Ectodermal cell (in vitro differentiated cells): ENCODE measurements at regions not wholly inside any gene's neighbourhood (a gene's known extent, or its start where the extent isn't known, plus 50 kb on each side); places are given as distances from the start of the nearest gene placed in this dataset.

ENCODE experiments used
- H3K27ac ChIP-seq: 2 replicates; pipeline ENCODE4 v1.7.0; 2013; ENCODE audit warnings: mild to moderate bottlenecking, low read depth, low read length; ENCODE audit not compliant: insufficient read depth, poor library complexity, severe bottlenecking
- H3K27me3 ChIP-seq: 2 replicates; pipeline ENCODE4 v1.7.0; 2013; ENCODE audit warnings: mild to moderate bottlenecking, low read length; ENCODE audit not compliant: insufficient read depth, control insufficient read depth, poor library complexity, severe bottlenecking
- H3K36me3 ChIP-seq: one replicate; pipeline ENCODE4 v1.7.0; 2013; ENCODE audit warnings: low read length; ENCODE audit not compliant: control insufficient read depth, insufficient read depth
- H3K4me1 ChIP-seq: one replicate; pipeline ENCODE4 v1.7.0; 2013; ENCODE audit warnings: low read length; ENCODE audit not compliant: control insufficient read depth, insufficient read depth
- H3K4me3 ChIP-seq: 2 replicates; pipeline ENCODE4 v1.7.0; 2013; ENCODE audit warnings: low read depth, low read length, control low read depth; ENCODE audit not compliant: insufficient read depth
- H3K9me3 ChIP-seq: 2 replicates; pipeline ENCODE4 v1.7.0; 2013; ENCODE audit warnings: mild to moderate bottlenecking, low read length, moderate library complexity; ENCODE audit not compliant: control insufficient read depth
- WGBS, 2 experiments: methylation state at CpG; one replicate each; pipeline ENCODE4 v1.1.7; 2013; ENCODE audit warnings: missing lambda C conversion rate in 2 of 2; 5-methylcytosine and 5-hydroxymethylcytosine counted together

DNA sequence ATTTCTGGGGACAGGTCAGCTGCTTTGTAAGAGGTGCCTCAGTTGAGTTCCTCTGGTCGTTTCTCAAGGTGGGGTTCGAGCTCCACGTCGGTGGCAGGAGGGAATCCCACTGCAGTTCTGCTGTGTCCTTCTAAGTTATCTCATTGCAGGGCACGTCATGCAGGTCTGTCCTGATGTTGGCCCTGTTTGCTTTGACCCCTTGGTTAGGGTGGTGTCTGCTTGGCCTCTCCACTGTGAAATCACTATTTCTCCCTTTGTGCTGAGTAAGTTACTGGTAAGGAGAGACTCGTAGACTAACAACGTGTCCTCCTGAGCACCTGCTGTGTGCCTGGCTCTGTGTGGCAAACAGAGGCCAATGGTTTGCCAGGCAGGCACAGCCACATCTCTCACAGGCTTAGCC is 372.9 kb upstream of the ZMIZ1 start:
- Histone ChIP-seq H3K27ac (no peak overlapping the region), H3K36me3 (no peaks in the 10 kb centered on the region), H3K4me1 (no peaks in the 10 kb centered on the region), H3K27me3 (no peaks in the 10 kb centered on the region), H3K9me3 (no peaks in the 10 kb centered on the region), H3K4me3 (no peak overlapping the region)
- WGBS, 2 experiments = 85 to 87% methylated on average over 7 of the region's 7 CpGs

DNA sequence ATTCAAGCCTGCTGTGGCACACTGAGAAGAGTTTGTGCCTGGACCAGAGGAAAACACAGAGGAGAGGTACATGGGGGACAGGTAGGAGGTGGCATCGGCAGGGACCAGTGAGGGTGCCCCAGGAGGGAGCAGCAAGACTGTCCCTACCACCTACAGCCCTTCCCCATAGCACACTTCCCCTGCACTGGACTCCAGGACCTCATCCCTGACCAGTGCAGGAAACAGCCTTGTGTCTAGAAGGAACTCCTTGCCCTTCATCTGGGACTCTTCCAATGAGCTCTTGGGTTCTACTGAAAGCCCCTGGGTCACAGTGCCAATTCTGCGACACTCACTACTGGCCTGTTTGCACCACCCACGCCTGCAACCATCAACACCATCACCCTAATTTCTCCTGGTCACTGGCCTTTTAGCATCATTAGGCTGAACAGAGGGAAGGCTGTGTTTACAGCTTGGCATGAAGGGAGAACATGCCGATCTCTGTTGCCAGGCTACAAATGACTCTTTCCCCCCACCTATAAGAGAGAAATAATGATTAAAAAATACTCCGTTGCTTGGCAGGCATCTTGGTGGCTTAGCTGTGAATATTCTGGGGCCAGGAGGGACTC is 371.9 kb upstream of the ZMIZ1 start:
- Histone ChIP-seq H3K27me3 (no peaks in the 10 kb centered on the region), H3K27ac (no peak overlapping the region), H3K4me1 (no peaks in the 10 kb centered on the region), H3K4me3 (no peak overlapping the region), H3K36me3 (no peaks in the 10 kb centered on the region), H3K9me3 (no peaks in the 10 kb centered on the region)
- 92 to 93% methylated on average over 4 to 5 of the region's 5 CpGs for WGBS, 2 experiments

GRCh38 chr10:78699971-78700370 is 368.8 kb upstream of the ZMIZ1 start:
- Histone ChIP-seq H3K4me3 (no peak overlapping the region), H3K9me3 (no peaks in the 10 kb centered on the region), H3K27ac (no peak overlapping the region), H3K27me3 (no peaks in the 10 kb centered on the region), H3K36me3 (no peaks in the 10 kb centered on the region), H3K4me1 (no peaks in the 10 kb centered on the region)
- WGBS, 2 experiments = 92 to 96% methylated on average over 3 of the region's 3 CpGs

GRCh38 chr10:78700413-78700812 is 368.4 kb upstream of the ZMIZ1 start:
- H3K36me3 ChIP-seq = no peaks in the 10 kb centered on the region
- H3K4me3 ChIP-seq = no peak overlapping the region
- H3K27ac ChIP-seq = no peak overlapping the region
- no peaks in the 10 kb centered on the region for H3K27me3 ChIP-seq
- H3K4me1 ChIP-seq = no peaks in the 10 kb centered on the region
- H3K9me3 ChIP-seq = no peaks in the 10 kb centered on the region

GRCh38 chr10:78700816-78701520 is 367.8 kb upstream of the ZMIZ1 start:
- H3K4me3 ChIP-seq = no peak overlapping the region
- no peak overlapping the region for H3K27ac ChIP-seq
- no peaks in the 10 kb centered on the region for H3K36me3 ChIP-seq
- 88 to 97% methylated on average over 2 of the region's 2 CpGs for WGBS, 2 experiments
- H3K27me3 ChIP-seq = no peaks in the 10 kb centered on the region
- H3K9me3 ChIP-seq = no peaks in the 10 kb centered on the region
- H3K4me1 ChIP-seq = no peaks in the 10 kb centered on the region

DNA sequence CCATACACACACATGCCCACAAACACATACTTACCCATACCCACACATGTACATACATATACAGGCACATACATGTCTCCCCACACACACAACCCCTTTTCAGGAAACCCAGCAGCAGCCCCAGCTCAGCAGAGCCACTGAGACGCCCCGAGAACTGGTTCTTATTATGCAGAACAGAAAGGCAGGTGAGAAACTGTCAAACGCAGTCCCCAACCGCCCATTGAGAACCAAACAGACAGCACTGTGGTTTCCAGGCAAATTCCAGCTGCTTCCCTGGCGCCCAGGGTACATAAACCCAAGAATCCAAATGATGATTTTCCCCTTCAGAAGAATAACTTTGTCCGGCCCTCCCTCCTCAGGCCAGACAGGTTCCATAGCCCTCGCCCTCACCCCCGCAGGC is 366.6 kb upstream of the ZMIZ1 start:
- H3K27ac ChIP-seq = no peak overlapping the region
- no peak overlapping the region for H3K4me3 ChIP-seq
- H3K4me1 ChIP-seq = no peaks in the 10 kb centered on the region
- H3K27me3 ChIP-seq = no peaks in the 10 kb centered on the region
- 88 to 90% methylated on average over 8 of the region's 8 CpGs for WGBS, 2 experiments
- H3K36me3 ChIP-seq = no peaks in the 10 kb centered on the region
- H3K9me3 ChIP-seq = no peaks in the 10 kb centered on the region

DNA sequence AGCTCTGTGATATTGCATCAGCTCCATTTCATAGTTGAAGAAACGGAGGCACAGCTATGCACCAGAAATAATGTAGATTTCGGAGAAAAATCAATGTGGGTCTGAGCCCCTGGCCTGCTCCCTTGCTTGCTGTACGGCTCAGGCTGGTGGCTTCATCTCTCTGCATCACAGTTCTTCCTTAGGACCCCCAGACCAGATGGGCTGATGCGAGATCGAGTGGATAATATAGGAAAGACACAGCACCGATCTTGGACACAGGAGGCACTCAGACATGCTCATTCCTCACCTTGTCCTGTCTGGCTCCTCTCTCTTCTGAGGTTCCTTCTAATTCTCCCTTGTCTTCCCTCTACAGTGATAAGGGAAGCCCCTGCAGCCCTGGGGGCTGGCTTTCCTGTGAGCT is 365.9 kb upstream of the ZMIZ1 start:
- 76 to 82% methylated on average over 6 of the region's 6 CpGs for WGBS, 2 experiments
- Histone ChIP-seq H3K4me1 (no peaks in the 10 kb centered on the region), H3K36me3 (no peaks in the 10 kb centered on the region), H3K27me3 (no peaks in the 10 kb centered on the region), H3K27ac (no peak overlapping the region), H3K9me3 (no peaks in the 10 kb centered on the region), H3K4me3 (no peak overlapping the region)

- no peaks in the 10 kb centered on the region for H3K4me1 ChIP-seq
- no peaks in the 10 kb centered on the region for H3K9me3 ChIP-seq
- no peaks in the 10 kb centered on the region for H3K36me3 ChIP-seq
- no peak overlapping the region for H3K27ac ChIP-seq
- H3K4me3 ChIP-seq = no peak overlapping the region
- 81 to 84% methylated on average over 6 of the region's 6 CpGs for WGBS, 2 experiments
- H3K27me3 ChIP-seq = no peaks in the 10 kb centered on the region
These were observed 365.2 kb upstream of the ZMIZ1 start for GRCh38 chr10:78703593-78703992.

- Histone ChIP-seq H3K4me1 (no peaks in the 10 kb centered on the region), H3K36me3 (no peaks in the 10 kb centered on the region), H3K4me3 (no peak overlapping the region), H3K27ac (no peak overlapping the region), H3K27me3 (no peaks in the 10 kb centered on the region), H3K9me3 (no peaks in the 10 kb centered on the region)
- WGBS, 2 experiments = 97% methylated on average over 2 of the region's 2 CpGs
These were observed 362.5 kb upstream of the ZMIZ1 start for GRCh38 chr10:78706256-78706655.

DNA sequence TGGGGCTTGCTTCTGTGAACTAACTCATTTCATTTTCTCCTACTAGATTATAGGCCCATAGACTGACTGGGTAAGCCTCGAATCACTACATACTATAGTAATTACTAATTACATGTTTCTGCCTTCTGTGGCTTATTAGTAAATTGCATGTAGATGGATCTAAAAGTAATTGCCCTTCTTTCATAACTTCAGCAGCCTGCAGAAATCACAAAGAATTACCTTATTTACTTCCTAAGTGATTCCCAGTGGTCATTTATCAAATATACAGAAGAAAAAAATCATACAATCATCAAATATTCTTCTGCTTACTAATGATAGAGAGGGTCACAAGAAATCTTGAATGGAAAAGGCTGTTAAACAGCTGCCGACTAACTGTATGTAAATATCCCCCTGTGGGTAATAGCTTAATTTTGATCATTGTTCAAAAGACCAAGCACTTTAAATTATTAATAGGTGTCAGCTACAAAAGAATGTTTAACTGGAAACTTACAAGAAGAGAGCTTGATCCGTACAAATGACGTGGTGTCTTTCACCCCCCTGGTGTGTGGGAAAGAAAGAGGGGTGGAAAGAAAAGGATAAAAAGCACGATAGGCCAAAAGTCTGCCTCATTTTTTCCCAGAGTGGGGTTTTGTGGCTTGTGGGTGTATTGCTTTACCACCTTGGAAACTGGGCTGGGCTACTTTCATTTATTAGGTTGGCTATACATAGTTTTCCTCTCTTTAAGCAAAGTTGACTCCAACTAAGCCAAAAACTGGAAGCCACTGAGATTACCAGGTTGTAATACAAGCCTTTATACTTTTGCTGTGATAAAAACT is 361.8 kb upstream of the ZMIZ1 start:
- Histone ChIP-seq H3K27ac (no peak overlapping the region), H3K9me3 (no peaks in the 10 kb centered on the region), H3K36me3 (no peaks in the 10 kb centered on the region), H3K4me1 (no peaks in the 10 kb centered on the region), H3K27me3 (no peaks in the 10 kb centered on the region), H3K4me3 (no peak overlapping the region)
- 63 to 74% methylated on average over 3 to 5 of the region's 5 CpGs for WGBS, 2 experiments
